ENCODE measurements at regions not wholly inside any gene's neighbourhood (a gene's known extent, or its start where the extent isn't known, plus 50 kb on each side); places are given as distances from the start of the nearest gene placed in this dataset.

GRCh38 chrX:44435047-44435446 lies 91.6 kb upstream of the EFHC2 start:
- no peak for DNase-seq
- no peaks in the 10 kb centered on the region for H3K9me3 ChIP-seq
- POLR2A ChIA-PET: no interaction called here
- H3F3A ChIP-seq (replicated peaks; ENCODE audit: insufficient read depth): no peaks in the 10 kb centered on the region
- no peaks in the 10 kb centered on the region for H3K79me2 ChIP-seq (ENCODE audit: insufficient read depth)
- no peaks in the 10 kb centered on the region for H3K27me3 ChIP-seq (ENCODE audit: insufficient read depth)
- H3K4me1 ChIP-seq (ENCODE audit: control insufficient read depth in 1 of 2, insufficient read depth in 2 of 2, low read depth in 1 of 2, low read length in 1 of 2): peaks cover 0 to 3% of the 10 kb centered on the region in 2 experiments; a peak in 1 of 4 replicates
- no peaks in the 10 kb centered on the region for H4K20me1 ChIP-seq (ENCODE audit: insufficient read depth)
- H2AFZ ChIP-seq (ENCODE audit: low read depth): no peak overlapping the region
- CTCF ChIA-PET: no interaction called here
- TF ChIP-seq RXRA (IDR thresholded peaks at IDR 0.05; ENCODE audit: borderline replicate concordance, low read depth): no peak
- TF ChIP-seq GABPA (IDR thresholded peaks at IDR 0.05; ENCODE audit: low read depth): no peak
- TF ChIP-seq EP300 (IDR thresholded peaks at IDR 0.05; ENCODE audit: borderline replicate concordance in 1 of 2, low read depth in 1 of 2, low read length in 1 of 2): no peak
- H3K4me3 ChIP-seq (ENCODE audit: low read depth in 2 of 2, low read length in 1 of 2): no peak overlapping the region
- no peaks in the 10 kb centered on the region for H3K9me2 ChIP-seq
- H3K36me3 ChIP-seq (replicated peaks in 1 of 2; ENCODE audit: control insufficient read depth in 1 of 2, insufficient read depth in 2 of 2, low read length in 1 of 2): no peaks in the 10 kb centered on the region
- no peak overlapping the region for H3K9ac ChIP-seq
- H3K27ac ChIP-seq (ENCODE audit: low read depth in 2 of 2, low read length in 1 of 2): no peak overlapping the region
- H3K4me2 ChIP-seq: no peak overlapping the region

GRCh38 chrX:44433556-44433955 lies 90.1 kb upstream of the EFHC2 start:
- no peaks in the 10 kb centered on the region for H3K4me1 ChIP-seq (ENCODE audit: control insufficient read depth in 1 of 2, insufficient read depth in 2 of 2, low read depth in 1 of 2, low read length in 1 of 2)
- no peak for DNase-seq
- H3K9ac ChIP-seq: no peak overlapping the region
- CTCF ChIA-PET: interaction anchor here (1.1 to 1.4 kb wide), 2 partner anchors 23 to 475 kb away, joined by 3 read pairs; no protein-coding TSS in a partner anchor
- no peaks in the 10 kb centered on the region for H3K27me3 ChIP-seq (ENCODE audit: insufficient read depth)
- H3K9me3 ChIP-seq: no peaks in the 10 kb centered on the region
- H3K27ac ChIP-seq (ENCODE audit: low read depth in 2 of 2, low read length in 1 of 2): no peak overlapping the region
- H2AFZ ChIP-seq (ENCODE audit: low read depth): no peak overlapping the region
- no peaks in the 10 kb centered on the region for H4K20me1 ChIP-seq (ENCODE audit: insufficient read depth)
- TF ChIP-seq TAF1 (IDR thresholded peaks at IDR 0.05; ENCODE audit: borderline replicate concordance, low read depth, low read length): no peak
- TF ChIP-seq MEF2A (IDR thresholded peaks at IDR 0.05; ENCODE audit: borderline replicate concordance, low read depth): no peak
- TF ChIP-seq, protein P1, sequence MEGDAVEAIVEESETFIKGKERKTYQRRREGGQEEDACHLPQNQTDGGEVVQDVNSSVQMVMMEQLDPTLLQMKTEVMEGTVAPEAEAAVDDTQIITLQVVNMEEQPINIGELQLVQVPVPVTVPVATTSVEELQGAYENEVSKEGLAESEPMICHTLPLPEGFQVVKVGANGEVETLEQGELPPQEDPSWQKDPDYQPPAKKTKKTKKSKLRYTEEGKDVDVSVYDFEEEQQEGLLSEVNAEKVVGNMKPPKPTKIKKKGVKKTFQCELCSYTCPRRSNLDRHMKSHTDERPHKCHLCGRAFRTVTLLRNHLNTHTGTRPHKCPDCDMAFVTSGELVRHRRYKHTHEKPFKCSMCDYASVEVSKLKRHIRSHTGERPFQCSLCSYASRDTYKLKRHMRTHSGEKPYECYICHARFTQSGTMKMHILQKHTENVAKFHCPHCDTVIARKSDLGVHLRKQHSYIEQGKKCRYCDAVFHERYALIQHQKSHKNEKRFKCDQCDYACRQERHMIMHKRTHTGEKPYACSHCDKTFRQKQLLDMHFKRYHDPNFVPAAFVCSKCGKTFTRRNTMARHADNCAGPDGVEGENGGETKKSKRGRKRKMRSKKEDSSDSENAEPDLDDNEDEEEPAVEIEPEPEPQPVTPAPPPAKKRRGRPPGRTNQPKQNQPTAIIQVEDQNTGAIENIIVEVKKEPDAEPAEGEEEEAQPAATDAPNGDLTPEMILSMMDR (IDR thresholded peaks at IDR 0.05): no peak
- TF ChIP-seq POLR2AphosphoS5 (IDR thresholded peaks at IDR 0.05; ENCODE audit: low read depth, low read length): no peak
- TF ChIP-seq TEAD4 (IDR thresholded peaks at IDR 0.05; ENCODE audit: borderline replicate concordance, insufficient read depth): no peak
- TF ChIP-seq GATA2 (CRISPR knock-in tag; IDR thresholded peaks at IDR 0.05): no peak
- no peak for TF ChIP-seq RFX5 (IDR thresholded peaks at IDR 0.05; ENCODE audit: low read length)
- TF ChIP-seq FOSL2 (IDR thresholded peaks at IDR 0.05; ENCODE audit: borderline replicate concordance, low read depth): no peak
- H3K4me2 ChIP-seq: no peak overlapping the region
- POLR2A ChIA-PET: no interaction called here
- no peaks in the 10 kb centered on the region for H3K9me2 ChIP-seq
- H3F3A ChIP-seq (replicated peaks; ENCODE audit: insufficient read depth): no peaks in the 10 kb centered on the region
- H3K79me2 ChIP-seq (ENCODE audit: insufficient read depth): no peaks in the 10 kb centered on the region
- no peaks in the 10 kb centered on the region for H3K36me3 ChIP-seq (replicated peaks in 1 of 2; ENCODE audit: control insufficient read depth in 1 of 2, insufficient read depth in 2 of 2, low read length in 1 of 2)
- H3K4me3 ChIP-seq (ENCODE audit: low read depth in 2 of 2, low read length in 1 of 2): no peak overlapping the region
- 49% methylated on average over 3 of the region's 3 CpGs for WGBS (ENCODE audit: low lambda C conversion rate)

GRCh38 chrX:44432641-44433040 lies 89.2 kb upstream of the EFHC2 start:
- no peaks in the 10 kb centered on the region for H3K79me2 ChIP-seq (ENCODE audit: insufficient read depth)
- H3K27me3 ChIP-seq (ENCODE audit: insufficient read depth): no peaks in the 10 kb centered on the region
- no peaks in the 10 kb centered on the region for H3K9me2 ChIP-seq
- H2AFZ ChIP-seq (ENCODE audit: low read depth): no peak overlapping the region
- H3K36me3 ChIP-seq (replicated peaks in 1 of 2; ENCODE audit: control insufficient read depth in 1 of 2, insufficient read depth in 2 of 2, low read length in 1 of 2): no peaks in the 10 kb centered on the region
- DNase-seq: no peak
- ChIA-PET CTCF (interaction anchor here (1.1 to 1.4 kb wide), 2 partner anchors 23 to 474 kb away, joined by 3 read pairs; no protein-coding TSS in a partner anchor), POLR2A (no interaction called here)
- H3K4me3 ChIP-seq (ENCODE audit: low read depth in 2 of 2, low read length in 1 of 2): no peak overlapping the region
- no peak overlapping the region for H3K4me2 ChIP-seq
- H3K27ac ChIP-seq (ENCODE audit: low read depth in 2 of 2, low read length in 1 of 2): no peak overlapping the region
- no peaks in the 10 kb centered on the region for H3F3A ChIP-seq (replicated peaks; ENCODE audit: insufficient read depth)
- no peaks in the 10 kb centered on the region for H4K20me1 ChIP-seq (ENCODE audit: insufficient read depth)
- no peaks in the 10 kb centered on the region for H3K9me3 ChIP-seq
- H3K9ac ChIP-seq: no peak overlapping the region
- no peaks in the 10 kb centered on the region for H3K4me1 ChIP-seq (ENCODE audit: control insufficient read depth in 1 of 2, insufficient read depth in 2 of 2, low read depth in 1 of 2, low read length in 1 of 2)
- TF ChIP-seq SMC3 (IDR thresholded peaks at IDR 0.05; ENCODE audit: low read depth, low read length): no peak
- TF ChIP-seq ZBTB33 (IDR thresholded peaks at IDR 0.05; ENCODE audit: borderline replicate concordance, low read depth): no peak
- TF ChIP-seq USF1 (IDR thresholded peaks at IDR 0.05; ENCODE audit: borderline replicate concordance, low read depth): no peak
- no peak for TF ChIP-seq PBX3 (IDR thresholded peaks at IDR 0.05)
- TF ChIP-seq JUND (IDR thresholded peaks at IDR 0.05): no peak
- TF ChIP-seq FOSL2 (IDR thresholded peaks at IDR 0.05; ENCODE audit: borderline replicate concordance, low read depth): no peak
- TF ChIP-seq, protein P2, sequence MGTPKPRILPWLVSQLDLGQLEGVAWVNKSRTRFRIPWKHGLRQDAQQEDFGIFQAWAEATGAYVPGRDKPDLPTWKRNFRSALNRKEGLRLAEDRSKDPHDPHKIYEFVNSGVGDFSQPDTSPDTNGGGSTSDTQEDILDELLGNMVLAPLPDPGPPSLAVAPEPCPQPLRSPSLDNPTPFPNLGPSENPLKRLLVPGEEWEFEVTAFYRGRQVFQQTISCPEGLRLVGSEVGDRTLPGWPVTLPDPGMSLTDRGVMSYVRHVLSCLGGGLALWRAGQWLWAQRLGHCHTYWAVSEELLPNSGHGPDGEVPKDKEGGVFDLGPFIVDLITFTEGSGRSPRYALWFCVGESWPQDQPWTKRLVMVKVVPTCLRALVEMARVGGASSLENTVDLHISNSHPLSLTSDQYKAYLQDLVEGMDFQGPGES (IDR thresholded peaks at IDR 0.05; ENCODE audit: low read depth, low read length): no peak
